SW 1271 (cell line): ENCODE measurements at regions not wholly inside any gene's neighbourhood (a gene's known extent, or its start where the extent isn't known, plus 50 kb on each side); places are given as distances from the start of the nearest gene placed in this dataset.

ENCODE experiments used
- DNase-seq, 2 experiments: peaks; one replicate each; lab custom pipeline; 2025; lab: John Stamatoyannopoulos, UW

DNA sequence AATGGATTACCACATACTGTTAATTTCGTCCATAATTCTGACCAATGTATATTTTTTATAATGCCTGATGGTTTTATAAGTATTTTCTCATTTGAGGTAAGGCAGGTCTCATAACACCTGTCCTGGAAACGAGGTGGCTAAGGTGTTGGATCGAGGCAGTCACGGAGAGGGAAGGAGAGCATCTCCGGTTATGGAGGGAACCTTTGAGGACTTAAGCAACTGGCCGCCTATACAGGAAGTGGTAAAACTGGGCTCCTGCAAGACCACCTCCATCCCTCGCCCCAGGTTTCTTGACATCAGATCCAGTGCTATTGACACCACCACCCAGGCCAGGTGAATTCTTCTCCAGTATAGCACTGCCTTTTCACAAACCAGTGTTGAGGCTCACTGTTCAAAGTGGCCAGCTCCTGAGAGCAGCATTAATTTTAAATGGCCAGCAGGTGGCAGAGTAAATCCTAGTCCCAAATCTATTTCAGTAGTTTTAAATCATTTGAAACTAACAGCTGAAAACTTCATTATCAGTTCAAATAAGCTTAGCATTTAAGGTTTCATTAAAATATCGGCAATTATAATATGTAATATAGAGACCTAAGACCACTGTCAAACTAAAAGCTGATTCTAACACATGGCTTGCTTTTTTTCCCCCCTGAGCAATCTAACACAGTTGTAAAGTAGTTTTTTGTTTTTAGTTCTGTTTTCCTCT is 100.8 kb downstream of the PPM1A start:
- DNase-seq = peak in 1 of 2 experiments; percentile 33

DNA sequence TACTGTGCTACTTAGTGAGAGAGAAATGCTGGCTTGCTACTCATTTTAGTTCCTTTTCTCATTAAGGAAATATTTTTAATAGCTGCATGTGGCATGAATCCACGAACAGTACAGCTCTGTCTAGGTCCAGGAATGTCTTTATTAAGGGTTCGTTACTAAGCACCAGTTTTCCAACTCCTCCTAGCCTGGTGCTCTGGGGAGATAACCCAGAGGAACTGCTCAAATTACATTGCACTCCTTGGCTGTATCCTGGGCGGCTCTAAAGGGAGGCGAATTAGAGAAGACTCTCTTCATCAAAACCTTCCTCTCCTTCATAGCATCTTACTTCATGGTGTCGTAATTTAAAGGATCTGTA is 101.3 kb downstream of the PPM1A start:
- no peak for DNase-seq

DNA sequence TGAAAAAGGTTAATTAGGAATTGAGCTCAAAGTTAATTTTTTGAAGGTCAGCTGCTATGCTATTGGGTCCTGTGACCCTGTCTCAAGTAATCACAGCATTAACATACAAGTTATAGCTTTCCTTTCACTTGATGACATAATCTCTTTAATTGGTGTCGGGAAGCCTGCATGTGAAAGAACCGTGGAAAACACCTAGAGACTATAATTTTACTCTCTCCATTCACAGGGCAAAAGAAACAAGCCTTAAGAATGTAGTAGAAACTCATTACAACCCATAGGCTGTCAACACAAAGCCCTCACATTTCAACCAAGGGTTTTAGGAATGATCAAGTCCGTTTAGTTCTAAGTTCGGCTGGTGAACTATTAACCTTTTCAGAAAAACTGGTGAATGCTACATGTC is 104.4 kb downstream of the PPM1A start:
- DNase-seq = no peak

DNA sequence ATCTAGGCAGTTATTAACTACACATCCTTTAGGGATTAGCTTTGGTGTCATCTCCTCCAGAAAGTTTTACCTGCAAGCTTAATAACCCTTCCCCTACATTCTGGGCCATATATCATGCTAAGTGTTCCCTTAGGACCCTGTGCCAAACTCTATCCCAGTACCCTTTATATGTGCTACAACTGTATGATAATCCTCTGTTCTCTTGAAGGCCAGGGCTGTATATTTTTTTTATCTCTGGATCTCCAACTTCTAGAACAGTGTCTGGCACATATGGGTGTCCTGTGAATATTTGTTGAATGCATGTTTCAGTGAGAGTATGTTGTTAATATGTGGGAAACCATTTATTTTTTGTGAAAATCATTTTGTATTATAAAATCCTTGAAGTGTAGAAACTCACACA is 106.7 kb downstream of the PPM1A start:
- DNase-seq = no peak

DNA sequence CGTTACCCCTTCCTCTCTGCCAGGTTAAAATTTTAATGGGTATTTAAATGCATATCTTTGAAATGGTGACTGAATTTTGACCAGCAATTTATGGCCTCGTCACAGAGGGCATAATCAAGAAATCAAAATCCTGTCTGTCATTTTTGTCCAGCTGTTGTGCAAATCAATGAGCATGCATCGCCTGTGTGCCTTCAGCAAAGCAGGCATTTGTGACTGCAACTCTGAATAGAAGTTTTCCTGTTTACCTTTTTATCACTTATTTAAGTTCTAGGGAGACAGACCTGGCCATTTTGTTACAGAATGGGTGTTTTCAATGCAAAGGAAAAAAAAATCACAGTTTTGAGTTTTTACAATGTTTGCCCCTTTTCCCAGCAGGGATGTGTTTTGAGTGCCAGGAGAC is 107.4 kb downstream of the PPM1A start:
- DNase-seq = no peak

DNA sequence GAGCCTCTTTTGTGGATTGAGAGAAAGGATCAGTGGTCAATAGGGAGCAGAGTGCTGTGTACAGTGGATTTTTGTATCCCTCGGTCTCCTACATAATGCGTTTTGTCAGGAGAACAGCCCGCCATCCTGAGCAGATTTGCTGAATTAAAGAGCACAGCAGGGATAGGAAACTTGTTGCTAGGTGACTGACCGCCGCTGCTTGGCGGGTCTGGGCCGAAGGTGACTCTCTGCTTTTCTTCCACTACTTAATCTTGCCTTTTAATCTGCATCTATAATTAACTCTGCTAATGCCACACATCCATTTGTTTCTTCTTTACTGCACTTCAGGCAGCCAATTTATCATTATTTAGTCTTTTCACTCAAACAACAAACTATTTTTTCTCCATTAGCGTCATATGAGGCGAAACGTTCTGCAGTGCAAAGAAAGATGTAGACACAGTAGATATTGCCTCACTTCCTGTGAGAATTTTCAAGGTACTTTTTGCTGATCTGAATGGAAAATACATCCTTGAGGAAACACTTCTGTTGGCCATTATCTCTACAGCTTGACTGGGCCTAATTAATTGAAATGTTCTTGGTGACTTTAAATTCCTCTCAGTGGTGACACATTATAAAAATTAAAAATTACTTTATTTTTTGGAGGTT is 108.0 kb downstream of the PPM1A start:
- no peak for DNase-seq

DNA sequence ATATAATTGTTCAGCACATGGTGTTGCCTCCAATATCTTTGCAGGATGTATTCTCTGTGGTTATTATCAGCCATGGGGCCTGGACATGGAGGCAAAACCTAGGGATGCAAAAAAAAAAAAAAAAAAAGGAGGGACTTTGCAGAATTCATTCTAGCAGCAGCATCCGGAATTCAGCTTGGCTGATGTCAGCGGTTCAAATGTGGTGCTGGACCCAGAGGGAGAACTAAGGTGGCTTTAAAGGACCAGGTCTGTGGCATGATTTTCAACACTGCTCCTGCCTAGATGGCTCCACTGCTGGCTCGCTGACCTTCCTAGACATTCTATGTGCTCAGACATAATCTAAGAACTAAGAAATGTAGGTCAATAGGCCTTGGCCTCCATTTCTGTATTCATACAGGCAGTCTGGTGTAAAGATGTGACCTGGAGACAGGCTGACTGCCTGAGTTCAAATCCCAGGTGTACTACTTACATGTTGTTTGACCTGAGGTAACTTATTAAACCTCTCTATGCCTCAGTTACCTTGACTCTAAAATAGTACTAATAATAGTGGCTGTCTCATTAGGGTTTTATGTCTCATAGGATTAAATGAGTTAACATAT is 108.6 kb downstream of the PPM1A start:
- DNase-seq = no peak

DNA sequence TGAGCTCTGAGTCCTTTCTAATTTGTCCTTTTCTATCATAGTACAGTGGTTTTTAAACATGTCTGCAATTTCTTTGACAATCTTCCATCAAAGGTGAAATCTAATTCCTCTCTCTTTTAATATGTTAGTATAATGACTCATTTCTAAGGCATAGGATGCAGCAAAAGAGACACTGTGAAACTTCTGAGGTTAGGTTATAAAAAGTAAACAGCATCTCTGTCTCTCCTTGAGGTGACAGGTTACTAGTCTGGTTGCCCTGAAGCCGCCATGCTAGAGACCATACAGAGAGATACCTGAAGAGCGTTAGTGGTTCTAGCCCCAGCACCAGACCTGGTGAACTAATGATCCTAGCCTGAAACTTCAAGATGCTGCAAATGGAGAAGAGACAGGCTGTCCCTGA is 114.3 kb downstream of the PPM1A start:
- DNase-seq = no peak

DNA sequence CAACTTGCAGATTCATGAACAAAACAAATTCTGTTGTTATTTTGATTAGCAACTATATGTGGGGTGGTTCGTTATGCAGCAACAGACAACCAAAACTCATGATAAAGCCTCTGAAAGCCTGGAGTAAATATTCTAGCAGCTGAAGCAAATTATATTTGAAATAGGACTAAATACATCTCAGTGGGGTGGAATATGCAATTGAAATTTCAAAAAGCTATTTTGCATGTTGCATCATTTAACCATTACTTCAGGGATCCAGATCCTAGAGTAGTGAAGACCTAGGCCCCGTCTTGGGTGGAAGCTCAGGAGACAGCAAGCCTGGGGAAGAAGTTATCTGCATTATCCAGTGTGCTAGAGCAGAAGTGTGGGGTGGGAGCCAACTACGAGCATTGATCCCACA is 114.7 kb downstream of the PPM1A start:
- DNase-seq = no peak

DNA sequence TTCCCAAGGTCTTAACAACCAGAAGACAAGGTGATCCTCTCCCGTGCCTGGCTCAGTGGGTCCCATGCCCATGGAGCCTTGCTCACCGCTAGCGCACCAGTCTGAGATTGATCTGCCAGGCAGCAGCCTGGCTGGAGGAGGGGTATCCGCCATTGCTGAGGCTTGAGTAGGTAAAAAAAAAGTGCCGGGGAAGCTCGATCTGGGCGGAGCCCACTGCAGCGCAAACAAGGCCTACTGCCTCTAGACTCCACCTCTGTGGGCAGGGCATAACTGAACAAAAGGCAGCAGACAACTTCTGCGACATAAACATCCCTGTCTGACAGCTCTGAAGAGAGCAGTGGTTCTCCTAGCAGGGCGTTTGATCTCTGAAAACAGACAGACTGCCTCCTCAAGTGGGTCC is 104.0 kb downstream of the C14orf39 start:
- no peak for DNase-seq
